Stimulated activated CD8-positive, alpha-beta memory T cell treated with anti-CD3 and anti-CD28 coated beads, Interleukin-12 subunit alpha, Interleukin-12 subunit beta, amount 100 ng/mL, for 24 hours (primary cell): ENCODE measurements at regions not wholly inside any gene's neighbourhood (a gene's known extent, or its start where the extent isn't known, plus 50 kb on each side); places are given as distances from the start of the nearest gene placed in this dataset.

ENCODE experiments used
- DNase-seq: peaks from one replicate; pipeline ENCODE4 v3.0.0-alpha.2; 2020; ENCODE audit errors: extremely low read depth

DNA sequence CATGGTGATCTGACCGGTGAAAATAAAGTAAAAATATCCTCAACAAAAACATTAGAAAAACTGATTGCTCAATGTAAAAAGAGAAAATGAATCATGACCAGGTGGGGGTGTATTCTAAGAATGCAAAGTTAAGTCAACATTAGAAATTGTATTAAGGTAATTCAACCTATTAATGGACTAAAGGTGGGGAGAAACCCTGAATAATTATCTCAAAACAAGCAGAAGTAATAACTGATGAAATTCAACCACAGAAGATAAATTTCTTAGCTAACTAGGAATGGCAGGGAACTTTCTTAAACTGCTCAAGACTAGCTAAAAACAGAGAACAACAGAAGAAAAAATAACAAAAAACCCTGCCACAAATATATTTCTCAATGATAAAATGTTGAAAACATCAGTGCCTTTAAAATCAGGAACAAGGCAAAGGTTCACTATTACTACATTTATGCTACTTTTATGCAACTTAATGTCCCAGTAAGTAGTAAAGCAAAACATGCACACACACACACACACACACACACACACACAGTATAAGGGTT is 204.4 kb upstream of the THBS1 start:
- DNase-seq, result no peak

DNA sequence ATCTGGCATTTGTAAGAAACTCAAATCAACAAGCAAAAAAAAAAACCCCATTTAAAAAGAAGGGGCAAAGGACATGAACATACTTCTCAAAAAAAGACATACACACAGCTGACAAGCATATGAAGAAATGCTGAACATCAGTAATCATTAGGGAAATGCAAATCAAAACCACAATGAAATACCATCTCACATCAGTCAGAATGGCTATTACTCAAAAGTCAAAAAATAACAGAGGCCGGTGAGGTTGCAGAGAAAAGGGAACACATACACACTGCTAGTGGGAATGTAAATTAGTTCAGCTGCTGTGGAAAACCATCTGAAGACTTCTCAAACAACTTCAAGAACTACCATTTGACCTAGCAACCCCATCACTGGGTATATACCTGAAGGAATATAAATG is 199.4 kb upstream of the THBS1 start:
- DNase-seq, result no peak

DNA sequence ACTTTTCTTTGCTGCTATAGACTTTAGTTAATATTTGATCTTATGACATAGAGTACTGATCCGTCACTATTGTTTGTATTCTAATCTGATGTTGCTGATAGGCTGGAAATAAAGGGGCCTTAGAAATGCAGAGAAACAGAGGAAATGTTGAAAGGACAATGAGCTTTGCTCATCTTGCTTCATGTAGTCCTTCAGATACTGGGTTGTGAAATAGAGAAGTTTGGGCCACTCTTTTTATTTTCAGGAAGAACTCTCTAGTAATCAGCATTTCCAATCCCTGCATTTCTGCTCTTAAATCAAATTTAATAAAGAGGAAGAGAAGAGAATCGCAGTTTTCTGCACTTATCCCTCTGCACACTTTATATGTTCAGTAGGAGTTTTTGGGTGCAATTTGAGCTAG is 192.8 kb upstream of the THBS1 start:
- no peak for DNase-seq

DNA sequence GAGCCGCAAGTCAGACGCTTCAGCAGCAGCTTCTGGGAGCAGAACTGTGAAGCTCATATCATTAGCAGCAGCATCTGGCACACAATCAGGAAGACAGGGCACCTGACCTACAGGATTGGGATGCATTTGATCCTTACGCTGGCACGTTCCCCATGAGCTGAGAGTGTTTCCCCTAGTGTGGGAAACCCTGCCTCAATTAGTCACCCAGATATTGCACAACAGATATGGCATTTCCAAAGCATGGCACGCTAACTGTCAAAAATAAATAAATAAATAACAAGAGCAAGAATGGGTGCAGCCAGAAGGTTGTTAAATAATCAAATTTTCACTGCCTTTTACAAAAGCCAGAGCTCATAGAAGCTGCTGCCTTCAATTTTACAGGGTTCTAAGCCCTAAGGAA is 189.6 kb upstream of the THBS1 start:
- DNase-seq, result no peak

DNA sequence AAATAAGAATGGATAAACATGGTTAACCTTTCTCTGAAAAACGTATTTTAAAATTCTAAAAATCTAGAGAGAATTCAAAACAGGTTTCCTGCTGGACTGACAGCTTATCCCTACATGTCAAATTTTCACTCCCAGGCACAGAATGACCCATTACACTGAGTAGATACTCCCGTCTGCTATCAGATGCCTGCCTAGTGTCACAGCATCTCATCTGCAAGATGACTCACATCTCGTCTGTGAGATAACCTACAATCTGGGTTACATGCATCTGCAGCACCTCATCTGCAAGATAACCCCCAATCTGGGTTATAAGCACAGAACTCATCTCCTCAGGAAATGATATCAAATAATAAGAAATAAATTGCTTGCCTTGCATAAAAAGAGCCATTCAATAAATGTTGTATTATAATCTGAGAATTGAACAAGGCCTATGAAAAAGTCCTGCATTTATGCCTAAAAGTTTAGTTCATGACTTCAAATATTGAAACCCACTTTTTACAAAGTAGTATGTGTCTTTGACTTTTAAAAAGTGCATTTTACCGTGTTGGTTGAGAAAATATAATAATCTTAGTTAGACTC is 188.3 kb upstream of the THBS1 start:
- no peak for DNase-seq

DNA sequence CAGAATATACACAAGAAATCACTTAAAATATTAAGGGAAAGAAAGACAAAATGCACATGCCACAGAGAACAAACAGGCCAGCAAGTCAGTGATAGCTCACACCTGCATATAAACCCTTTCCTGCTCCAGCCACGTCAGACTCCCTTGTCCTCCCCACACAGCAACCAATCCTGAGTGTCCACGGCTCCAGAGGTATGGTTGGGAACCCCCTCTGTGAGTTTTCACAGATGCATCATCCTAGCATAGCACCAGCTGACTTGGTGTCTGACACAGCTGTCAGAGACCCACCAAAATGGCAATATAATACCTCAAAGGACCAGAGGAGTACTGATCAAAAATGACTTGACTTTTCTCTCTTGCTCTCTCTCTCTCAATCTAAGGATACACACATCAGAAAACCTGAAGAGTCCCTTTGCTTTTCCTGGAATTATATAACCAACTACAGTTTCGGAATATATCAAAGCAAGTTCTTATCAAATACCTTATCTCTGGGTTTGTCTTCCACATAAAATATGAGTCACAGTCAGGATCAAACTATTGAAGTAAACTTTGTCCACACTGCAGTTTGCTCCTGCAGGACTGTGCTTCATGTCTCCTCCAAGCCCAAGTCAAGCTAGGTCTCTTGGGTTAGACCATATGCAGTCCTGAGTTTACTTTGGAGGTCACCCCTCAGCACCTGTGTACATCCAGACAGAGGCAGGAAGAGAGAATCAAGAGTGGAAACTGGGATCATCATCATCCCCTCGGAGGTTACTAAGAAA is 187.1 kb upstream of the THBS1 start:
- no peak for DNase-seq

DNA sequence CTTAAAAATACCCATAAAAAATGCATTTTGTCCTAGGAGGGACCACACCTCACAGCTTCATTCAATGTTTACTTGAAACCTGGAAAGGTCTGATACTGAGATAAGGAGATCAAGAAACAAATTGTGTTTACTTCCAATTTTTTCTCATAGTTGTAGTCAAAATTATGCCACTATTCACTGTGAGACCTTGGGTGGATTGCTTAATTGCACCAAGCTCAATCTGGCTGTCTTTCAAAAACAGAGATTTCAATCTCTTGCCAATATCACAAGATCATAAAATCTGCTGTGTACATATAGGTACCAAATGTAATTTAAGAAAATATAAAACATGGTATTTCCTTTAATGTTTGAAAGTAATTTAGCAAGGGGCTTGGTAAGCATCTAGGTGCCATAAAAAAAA is 186.4 kb upstream of the THBS1 start:
- DNase-seq, result no peak

DNA sequence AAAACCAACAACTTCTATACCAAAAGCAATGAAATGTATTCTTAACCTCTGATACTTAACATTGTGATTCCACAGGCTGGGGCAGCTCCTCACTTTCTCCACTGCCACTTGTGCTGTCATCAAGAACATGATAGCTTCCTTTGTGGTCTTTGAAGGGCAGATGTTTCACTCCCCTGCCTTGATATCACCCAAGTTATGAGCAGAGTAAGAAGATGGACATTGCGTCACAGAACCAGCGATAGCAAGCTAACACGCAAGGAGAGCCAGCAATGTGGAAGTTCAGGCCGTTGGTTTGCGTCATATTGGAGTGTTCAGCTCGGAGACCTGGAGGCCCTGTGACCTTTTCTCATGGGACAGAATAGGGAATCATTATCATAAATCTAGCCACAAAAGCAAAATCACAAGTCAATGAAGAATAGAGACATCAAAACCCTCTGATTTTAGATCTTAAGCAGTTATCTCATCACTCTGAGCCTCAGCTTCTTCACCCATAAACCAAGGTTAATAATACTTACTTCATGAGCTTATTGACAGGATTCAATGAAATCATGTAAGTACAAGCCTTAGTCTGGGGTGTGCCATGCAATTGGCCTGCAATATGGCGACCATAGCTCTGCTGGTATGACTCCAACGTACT is 183.8 kb upstream of the THBS1 start:
- no peak for DNase-seq

DNA sequence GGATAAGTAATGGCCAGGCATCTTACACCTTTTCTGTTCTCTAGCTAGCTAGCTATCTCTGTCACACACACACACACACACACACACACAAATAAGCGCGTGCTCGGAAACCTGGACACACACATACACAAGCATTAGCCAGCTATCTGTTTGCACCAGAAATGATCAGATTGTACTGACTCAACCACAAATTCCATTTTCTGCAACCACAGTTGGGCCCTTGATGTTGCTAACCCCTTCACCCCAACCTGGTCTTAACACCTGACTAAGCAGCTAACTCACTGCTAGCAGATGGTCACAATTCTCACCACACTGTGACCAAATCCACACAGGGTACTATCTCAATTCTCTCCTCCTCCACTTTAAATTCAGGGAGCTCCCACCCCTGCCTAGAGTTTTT is 183.0 kb upstream of the THBS1 start:
- DNase-seq, result no peak

DNA sequence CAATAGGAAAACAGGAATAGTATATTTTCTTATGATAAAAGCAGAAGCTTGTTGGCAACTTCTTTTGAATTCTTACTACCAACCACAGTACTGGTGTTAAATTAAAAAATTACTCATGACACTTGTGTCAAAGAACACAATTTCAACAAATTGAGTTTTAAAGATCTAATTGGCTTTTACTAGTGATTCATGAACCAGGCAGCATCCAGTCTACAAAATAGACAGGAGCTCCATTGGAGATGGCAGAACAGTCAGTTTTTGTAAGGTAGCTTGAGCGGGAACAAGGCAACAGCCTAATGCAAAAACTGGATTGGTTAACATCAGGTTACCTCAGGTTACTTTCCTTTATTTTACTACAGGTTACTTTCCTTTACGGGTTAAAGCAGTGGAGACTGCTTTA is 181.3 kb upstream of the THBS1 start:
- DNase-seq, result no peak

DNA sequence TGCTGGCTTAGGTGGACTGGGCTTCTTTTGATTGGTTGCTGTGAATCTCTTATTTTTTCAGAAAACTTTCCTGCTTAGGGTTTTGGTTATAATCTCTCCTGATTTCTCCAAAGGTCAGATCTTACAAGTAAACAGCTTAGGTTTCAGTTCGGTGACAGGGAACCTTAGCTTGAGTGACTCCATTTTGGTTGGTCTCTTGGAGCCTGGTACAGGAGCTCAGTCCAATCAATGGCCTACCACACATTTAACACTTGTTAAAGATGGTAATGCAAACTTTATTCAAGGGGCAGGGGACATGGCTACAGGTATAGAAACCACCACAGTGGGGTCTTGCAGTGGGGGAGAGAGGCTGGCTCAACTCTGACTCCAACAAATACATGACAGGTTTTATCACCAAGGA is 180.9 kb upstream of the THBS1 start:
- DNase-seq, result no peak

DNA sequence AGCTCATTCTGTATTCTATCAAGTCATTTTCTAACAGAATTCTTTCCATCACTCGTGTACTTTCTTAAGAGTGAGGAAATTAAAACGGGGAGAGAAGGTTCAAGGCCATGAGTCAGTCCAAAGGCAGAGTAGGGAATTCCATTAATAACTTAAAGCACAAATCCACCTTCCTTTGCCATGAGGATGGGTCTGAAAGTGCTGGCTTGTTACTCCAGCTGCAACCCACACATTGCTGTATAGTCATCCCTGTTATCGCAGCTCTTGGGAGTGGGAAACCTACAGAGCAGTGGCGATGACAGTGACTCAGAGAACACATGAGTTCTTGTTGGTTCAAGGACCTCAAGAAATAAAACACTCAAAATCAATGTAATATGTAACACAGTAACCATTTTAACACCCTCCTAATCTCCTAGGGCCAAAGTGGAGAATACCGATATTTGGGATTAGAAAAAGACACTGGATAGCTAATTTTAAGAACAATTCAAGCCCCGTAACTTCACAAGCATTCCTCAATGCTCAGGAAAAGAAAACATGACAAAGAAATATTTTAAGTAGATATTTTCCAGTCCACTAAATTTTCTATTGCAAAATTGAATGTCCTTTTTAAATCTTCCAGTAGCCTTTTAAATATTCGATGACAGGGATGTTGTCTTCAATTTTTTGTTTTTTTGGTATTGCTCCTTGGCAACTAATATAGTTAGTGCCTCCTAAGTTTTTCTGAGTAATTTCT is 179.9 kb upstream of the THBS1 start:
- DNase-seq, result no peak

DNA sequence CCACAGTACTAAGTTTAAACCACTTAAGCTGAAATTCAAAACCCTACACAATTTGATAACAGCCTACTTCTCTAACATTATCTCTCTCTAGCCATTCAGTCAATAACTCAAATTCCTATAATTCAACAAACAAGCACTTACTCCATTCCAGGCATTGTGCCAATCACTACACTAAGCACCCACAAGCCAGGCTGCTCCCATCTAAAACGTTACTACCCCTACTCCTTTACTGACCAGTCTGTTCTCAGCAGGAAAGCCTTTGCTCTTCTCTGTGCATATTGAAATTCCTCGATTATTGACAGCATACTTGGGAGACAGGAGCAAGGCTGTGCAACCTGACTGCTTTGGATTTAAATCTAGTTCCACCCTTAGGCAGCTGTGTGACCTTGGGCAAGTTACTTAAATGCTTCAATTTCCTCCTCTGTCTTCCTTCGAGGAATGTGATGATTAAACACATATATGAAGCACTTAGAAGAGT is 177.2 kb upstream of the THBS1 start:
- no peak for DNase-seq

DNA sequence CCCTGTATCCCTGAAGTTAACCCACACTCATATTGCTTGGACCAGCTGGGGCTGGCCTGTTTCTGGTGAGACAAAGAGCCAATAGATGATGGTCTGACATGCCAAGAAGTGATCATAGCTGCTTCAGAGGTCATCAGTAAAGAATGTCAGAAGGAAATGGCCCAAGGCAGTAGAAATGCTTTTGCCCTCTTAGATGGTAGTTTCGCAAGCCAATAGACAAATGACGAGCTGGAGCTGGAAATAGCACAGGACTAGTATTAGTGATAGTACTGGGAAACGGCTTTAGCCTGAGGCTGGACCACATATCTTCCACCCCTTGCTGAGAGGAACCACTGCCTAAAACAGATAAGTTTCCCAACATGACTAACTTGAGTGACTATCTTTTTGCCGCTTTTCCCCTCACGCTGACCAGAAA is 176.1 kb upstream of the THBS1 start:
- no peak for DNase-seq

DNA sequence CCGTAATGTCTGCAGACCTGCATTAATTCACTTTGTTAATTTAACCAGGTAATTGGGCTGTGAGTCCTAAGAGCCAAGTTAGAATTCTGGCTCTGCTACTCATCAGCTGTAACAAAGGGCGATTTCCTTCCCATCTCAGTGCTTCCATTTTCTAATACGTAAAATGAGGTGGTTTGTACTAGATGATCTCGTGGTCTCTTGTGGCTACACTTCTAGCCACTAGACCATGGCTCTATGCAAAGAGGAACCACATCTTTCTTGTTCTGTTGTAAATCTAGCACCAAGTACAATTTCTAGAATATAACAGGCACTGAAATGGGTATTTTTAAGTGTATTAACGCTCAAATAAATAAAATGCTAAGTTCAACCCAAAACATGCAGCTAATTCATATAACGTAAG is 174.4 kb upstream of the THBS1 start:
- DNase-seq, result no peak

DNA sequence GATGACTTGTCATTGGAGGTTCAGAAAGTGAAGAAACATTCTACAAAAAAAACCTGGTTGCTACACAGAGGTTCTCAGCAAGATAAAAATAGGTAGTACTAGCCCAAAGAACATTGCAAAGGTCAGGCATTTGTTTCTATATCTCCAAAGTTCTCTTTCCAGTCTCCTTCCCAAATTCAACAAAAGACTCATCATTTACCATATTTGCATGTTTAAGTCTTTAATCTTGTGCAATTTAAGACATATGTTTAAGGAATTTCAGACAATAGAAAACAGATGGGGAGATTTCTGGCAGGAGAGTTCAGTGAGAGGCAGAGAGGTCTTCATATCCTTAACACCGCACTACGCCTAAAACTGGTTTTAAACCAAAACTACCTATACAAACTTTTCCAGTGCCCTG is 173.8 kb upstream of the THBS1 start:
- no peak for DNase-seq

DNA sequence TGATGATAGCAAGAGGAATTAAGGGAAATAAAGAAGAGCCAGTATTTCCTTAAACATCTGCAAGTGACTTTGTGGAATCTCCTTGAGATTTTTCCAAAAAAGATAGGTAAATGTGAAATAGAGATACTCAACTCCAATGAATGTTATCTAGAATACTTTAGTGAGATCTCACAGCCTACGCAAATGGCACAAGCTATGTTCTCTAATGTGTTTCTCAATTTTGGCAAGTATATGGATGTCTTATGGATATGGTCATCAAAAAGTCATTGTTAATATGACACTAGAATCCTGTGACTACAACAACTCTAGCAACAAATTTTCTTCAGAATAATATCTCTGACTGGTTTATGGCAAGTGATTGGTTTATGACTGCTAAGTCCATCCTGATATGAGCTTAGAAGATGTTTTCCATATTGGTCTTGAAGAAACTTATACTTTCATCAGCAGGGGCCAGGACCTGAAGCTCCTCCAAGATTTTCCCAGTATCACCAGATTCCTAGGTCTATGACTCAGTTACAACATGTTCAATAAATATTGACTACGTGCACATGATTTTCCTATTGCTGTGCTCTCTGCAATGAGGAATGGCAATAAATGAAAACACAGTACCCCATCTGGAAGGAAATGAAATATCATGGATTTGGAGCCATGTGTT is 170.9 kb upstream of the THBS1 start:
- no peak for DNase-seq

DNA sequence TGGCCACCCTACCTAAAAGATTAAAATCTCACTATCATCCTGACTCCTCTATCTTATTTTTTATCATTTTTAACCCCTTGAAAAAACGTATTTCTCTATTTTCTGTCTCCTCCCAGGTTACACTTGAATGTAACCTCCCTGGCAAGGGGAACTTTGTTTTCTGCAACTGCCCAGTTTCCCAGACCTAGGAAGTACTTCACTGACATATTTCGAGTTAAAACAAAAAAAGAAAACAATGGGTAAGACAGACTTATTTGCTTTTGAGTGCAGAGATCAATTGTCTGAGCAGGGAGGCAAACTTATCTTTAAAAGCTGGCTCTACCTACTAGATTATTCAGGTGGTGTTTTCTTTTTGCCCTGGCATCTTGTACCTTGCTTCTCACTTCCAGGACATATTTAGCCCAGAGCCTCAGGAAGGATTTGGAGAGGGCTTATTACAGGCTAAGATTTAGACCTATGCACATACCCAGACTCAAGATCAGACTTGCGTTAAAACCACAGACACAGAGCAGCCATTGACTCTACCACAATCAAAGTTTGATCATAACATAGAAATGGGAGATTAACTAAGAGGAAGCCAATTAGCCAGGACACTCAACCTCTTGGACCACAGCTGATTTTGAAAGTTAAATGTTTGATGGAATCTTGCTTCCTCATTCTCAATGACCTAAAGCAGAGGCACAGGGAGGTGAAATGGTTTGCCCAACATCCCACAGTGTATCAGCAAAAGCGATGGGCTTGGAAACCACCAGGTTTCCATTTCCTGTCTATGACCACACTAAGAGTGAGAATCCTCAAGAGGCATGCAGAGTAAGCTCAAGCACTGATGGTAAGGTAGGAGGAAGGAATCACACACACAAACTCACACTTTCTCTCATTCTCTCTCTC is 169.5 kb upstream of the THBS1 start:
- DNase-seq, result no peak

DNA sequence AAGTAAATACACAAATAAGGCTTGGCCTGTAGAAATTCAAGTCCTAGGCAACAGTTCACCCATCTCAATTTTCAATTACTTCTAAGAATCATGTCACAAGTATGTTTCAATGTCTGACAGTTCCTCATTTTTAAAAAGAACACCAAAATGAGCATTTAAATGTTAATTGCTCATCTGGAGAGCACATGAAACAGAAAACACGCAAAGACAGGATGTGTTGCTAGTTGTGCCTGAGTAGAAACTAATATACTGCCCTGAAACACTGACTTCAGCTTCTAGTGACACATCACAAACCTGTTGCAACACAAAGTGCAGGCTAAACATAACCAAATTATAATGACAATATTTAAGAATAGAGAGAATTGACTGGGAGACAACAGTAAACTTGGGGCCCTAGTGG is 167.3 kb upstream of the THBS1 start:
- DNase-seq, result no peak

DNA sequence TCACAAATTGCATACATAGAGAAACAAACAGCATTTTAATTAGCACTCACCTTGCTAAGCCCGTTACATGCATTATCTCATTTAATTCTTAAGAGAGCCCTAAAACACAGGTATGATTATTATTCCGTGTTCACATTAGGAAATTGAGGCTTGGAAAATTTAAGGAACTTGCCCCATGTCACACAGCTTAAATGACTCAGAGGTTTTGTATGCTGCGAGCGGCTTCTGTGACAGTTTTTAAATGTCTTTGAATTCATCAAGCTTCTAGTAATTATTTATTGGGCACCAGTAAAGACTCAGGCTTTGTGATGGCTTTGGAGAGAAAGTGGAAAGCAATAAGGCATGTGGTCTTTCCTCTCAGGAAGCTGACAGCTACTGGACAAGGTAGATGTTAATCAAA is 166.7 kb upstream of the THBS1 start:
- DNase-seq, result no peak

DNA sequence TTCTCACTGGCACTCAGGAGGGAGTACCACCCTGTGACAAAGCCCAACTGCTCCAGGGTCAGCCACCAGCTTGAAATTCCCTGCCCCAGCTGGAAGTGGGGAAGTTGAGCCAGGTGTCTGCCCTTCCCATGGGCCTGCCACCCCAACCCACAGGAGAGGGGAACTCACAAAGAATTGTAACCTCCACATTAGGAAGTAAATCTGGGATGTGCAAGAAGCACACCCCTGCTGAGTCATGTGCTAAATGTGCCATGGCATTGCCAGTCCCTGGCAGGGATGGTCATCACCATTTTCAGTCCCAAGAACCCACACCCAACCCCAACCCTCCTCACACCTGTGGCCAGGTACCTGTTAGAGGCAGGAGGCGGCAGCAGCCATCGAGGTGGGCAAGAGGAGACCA is 165.2 kb upstream of the THBS1 start:
- no peak for DNase-seq
